Nucleus accumbens (tissue), 56 donors: ENCODE measurements at regions not wholly inside any gene's neighbourhood (a gene's known extent, or its start where the extent isn't known, plus 50 kb on each side); places are given as distances from the start of the nearest gene placed in this dataset.

Source experiments
- DNase-seq, 56 donors: peaks; one replicate each; lab custom pipeline; 2025; lab: John Stamatoyannopoulos, UW

DNA sequence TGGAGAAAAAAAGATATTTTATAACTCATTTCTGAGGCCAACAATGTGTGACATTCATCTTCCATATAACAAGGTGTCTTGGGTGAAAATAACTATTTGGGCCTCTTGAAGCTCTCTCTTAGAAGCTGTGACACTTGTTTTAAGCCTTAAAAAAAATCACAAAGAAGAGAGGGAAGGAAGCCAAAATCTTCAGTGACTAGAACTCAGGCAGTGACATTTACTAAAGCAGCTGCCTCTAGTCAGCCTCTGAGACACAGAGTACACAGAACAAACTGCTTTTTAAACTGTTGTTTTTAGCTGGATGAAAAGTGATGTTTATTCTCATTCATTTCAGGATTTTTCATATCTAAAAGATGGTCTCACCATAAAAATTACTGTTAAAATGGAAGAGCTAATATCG lies 793.6 kb downstream of the GALC start:
- no peak for DNase-seq

DNA sequence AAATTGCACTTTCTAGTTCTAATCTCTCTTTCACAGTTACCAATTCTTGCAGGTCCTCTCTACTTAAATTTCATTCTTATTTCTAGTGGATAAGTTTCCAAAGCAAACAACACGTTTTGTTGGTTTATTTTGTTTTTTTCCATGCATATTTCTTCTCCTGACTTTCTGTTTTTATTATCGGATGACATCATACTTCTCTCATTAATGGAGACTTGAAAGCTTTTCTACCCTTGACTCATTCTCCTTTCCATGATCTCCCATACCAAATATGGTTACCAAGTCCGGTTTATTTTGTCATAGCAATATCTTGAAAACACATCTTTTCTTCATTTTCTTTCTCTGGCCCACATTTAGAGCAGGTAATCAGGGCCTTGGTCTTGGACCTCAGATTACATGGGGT lies 796.5 kb downstream of the GALC start:
- DNase-seq = no peak

DNA sequence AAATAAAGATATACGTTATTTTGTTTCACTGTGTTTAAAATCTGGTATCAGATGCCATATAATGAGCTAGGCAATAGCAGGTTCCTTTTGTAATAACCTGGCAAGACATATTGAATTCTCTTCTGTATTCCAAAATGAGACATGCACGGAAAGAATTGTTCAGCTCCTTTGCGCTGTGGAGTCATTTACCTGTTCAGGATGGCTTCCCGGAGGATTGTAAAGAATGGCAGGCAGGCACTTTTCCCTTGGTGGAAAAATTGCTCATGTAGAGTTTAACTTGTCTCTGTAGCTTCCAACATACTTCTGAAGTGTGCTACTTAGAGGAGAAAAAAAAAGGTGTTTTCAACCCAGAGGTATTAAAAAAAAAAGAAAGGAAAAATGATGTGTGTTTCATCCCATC lies 805.2 kb downstream of the GALC start:
- DNase-seq = no peak

DNA sequence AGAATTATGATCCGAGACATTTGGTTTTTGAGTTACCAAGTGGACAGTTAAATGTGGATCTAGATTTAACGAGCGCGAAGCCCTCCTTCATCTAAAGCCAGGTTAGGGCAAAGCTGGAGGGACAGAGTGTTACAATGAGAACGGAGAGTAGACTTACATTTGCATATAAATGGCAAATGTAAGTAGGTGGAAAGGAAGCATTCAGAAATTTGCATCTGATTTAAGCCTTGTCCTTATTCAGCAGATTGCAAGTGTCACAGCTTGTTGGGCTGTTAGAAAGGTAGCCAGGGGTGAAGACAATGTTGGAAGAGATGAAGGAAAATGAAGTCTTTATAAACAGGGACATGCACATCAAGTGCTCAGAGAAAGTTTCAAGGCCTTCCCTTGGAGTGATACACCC lies 806.2 kb downstream of the GALC start:
- DNase-seq = no peak

DNA sequence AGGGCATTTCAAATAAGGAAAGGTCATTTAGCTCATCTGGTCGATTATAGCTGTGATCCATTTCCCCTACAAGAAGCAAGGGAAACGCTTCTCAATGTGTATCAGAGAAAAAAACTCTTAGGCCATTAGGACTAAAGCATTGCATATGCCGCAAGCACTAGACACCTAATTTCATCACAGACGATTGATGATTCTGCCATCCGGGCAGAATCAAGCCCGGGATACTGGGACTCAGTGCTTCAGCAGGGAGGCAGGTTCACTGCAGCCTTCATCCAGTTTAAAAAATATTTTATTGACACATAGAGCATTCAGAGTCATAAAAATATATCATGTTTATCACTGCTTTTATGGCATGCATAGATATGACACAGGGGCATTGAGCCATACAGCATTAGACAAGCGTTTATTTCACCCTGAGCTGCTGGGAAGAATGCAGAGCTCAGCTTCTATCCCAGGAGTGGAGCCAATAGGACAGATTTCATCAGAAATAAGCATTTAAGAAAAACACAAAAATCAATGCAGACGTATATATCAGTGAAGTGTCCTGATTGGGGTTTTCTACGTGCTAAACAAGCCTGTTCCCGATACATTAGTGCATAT lies 806.9 kb downstream of the GALC start:
- no peak for DNase-seq

DNA sequence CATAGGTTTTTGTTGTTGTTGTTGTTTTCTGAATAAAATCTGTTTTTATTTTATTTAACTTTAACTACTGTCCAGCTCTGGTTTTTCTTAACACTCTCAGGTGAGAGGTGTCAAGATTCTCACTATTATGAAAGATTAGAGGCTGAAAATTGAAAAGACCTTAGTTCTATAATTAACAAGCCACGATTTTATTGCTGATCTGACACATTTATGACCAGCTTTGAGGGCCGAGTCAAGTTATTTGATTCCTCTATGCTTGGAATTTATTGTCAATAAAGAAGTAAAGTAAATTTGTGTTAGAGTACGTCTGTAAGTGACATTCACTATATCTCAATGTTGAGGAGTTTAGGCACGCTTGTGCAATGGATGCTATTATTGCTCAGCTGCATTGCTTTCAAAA lies 808.8 kb downstream of the GALC start:
- DNase-seq = no peak

DNA sequence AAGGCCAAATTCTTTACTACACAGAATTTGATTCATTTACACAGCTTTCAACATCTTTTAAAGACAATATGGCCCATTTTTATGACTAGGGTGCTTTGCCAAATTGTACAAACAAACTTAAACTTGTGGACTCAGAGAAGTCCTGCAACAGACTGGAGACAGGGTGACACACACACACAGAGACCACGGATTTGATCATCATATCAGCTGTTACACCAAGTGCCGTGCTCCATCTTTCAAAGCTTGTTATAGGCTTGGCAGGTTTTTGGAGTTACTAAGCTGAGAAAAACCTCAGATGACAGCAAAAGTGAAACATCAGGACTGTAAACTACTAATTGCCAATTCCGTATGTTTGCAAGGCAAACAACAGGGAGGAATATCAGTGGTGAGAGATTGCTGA lies 811.7 kb downstream of the GALC start:
- no peak for DNase-seq

DNA sequence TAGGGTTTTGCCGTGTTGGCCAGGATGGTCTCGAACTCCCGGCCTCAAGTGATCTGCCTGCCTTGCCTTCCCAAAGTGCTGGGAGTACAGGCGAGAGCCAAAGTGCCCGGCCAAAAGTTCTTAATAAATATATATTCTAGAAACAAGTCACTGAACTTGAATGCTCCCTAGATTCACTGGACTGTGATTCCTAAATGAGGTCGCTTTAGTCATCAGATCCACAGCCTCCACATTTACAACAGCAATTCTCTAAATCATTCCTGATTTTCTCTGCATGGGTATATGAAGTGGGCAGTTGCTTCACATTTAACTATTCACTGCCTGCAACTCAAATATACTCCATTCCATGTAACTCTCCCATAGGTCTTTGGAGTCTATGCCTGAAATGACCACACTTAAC lies 813.0 kb downstream of the GALC start:
- no peak for DNase-seq

DNA sequence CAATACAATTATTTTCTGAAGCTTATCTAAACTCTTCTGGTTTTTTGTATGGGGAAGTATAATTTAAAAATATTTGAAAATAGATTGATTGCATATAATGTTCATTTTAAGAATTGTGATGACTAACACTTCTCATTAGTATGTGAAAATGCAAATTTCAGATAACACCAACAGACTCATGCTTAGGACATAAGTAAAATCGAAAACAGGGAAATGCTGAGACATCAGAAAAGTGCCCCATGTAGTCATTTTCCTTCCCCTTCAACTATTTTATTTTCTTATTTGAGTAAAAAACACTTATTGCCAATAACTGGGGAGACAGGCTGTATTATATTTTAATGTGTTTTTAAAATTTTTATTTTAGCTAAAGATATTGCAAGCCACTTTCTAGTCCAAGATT lies 814.7 kb downstream of the GALC start:
- no peak for DNase-seq

DNA sequence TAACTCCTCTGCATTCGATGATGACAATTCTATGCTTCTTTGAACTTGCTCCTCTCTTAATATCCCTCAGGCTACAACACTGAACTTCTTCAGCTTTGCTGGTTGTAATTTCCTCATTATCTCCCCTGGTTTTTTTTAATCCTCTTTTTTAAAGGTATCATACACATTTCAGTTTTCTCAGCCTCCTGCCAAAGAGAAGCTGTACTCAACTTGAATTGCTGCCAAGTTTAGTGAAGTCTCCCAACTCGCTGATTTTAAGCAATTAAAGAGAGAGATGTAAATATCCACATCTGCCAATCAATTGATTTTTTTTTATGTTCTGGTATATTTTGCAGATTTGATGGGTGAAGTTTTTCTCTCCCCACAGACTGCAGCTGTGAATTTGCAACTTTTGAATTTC lies 817.8 kb downstream of the GALC start:
- DNase-seq = no peak

DNA sequence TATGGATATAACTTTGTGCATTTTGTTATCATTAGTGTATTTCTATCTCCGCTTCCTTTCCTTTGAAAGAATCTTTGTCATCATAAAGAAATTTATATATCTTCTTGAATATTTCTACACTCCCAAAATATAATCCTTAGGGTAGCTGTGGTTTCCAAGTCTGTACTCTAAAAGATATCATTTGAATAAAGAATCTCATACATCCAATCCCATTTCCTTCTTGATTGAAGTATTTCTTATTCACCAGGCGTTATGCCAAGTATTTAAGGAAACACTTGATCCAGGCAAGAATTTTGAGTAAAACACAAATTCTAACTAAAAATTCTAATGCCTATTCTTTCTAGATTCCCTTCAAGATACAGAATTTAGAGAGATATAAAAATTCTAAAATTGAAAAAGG lies 821.8 kb downstream of the GALC start:
- DNase-seq = no peak

DNA sequence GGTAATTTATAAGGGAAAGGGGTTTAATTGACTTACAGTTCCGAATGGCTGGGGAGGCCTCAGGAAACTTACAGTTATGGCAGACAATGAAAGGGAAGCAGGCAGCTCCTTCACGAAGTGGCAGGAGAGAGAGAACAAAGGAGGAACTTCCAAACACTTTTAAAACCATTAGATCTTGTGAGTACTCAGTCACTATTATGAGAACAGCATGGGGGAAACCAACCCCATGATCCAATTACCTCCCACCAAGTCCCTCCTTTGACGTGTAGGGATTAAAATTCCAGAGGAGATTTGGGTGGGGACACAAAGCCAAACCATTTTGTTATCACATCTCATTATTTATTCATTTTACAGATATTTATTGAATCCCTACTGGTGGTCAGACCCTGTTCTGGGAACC lies 822.8 kb downstream of the GALC start:
- DNase-seq = no peak

DNA sequence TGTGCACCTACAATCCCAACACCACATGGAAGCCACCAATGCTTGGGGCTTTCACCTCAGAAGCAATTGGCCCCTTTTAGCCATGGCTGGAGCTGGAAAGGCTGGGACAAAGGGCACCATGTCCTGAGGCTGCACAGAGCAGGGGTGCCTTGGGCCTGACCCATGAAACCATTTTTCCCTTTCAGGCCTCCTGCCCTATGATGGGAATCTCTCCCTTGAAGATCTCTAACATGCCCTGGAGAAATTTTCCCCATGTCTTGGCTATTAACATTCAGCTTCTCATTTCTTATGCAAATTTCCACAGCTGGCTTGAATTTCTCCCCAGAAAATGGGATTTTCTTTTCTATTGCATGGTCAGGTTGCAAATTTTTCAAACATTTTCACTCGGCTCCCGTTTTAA lies 823.6 kb downstream of the GALC start:
- DNase-seq = no peak

DNA sequence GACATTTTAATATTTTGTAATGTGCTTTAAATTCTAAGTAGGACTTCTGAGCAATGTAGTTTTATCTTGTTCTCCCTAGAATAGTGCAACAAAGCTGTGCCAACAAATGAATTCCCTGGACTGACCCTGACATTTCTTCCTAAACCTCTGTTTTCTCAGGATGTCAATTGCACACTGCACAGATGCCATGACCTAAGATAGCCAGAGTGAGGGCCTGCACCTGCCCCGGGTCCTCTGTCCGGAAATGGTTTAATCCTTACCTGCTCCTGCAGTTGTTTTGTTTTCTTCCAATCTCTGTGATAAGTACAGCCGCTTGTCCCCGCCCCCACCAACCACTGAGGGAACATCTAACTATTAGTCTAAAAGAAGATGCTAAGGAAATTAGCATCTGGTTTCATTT lies 831.5 kb downstream of the GALC start:
- DNase-seq = no peak

DNA sequence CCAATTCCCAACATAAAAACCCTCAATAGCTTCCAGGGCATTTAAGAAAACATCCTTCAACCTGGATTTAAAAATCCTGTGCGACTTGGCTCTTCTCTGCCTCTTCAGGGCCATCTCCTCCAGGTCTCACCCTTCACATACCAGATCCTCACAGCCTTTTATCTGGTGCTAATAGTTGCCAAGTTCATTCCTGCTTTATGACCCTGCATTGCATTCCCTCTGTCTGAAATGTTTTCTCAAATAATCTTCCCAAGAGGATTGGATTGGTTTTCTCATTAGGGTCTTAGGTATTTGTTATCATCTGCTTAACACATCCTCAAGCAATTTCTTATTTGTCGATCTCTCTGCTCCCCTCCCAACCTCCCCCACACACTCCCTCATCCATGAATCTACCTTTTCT lies 832.0 kb downstream of the GALC start:
- DNase-seq = no peak

DNA sequence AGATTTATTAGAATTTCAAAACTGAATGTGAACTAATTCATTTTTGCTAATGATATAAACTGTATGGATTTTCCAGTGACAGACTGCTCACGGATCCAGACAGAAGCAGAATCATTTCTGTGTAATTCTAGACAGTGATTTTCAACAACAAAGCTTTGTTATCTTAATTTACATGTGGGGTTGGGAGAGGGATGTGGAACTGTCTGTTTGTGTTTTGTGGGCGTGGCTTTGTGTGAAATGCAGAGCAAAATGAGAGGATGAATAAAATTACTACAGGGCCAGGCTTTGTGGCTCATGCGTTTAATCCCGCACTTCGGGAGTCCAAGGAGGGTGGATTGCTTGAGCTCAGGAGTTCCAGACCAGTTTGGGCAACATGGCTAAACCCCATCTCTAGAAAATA lies 834.7 kb downstream of the GALC start:
- no peak for DNase-seq

DNA sequence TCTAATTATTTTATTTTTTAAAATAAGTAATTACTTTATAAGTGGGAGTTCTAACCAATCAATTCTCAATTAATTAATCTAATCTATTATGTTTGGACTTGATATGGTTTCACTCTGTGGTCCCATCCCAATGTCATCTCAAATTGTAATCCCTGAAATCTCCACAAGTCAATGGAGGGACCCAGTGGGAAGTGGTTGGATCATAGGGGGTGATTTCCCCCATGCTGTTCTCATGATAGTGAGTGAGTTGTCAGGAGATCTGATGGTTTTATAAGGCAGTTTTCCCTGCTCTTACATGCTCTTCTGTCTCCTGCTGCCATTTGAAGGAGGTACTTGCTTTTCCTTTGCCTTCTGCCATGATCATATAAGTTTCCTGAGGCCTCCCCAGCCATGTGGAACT lies 836.1 kb downstream of the GALC start:
- DNase-seq = no peak

DNA sequence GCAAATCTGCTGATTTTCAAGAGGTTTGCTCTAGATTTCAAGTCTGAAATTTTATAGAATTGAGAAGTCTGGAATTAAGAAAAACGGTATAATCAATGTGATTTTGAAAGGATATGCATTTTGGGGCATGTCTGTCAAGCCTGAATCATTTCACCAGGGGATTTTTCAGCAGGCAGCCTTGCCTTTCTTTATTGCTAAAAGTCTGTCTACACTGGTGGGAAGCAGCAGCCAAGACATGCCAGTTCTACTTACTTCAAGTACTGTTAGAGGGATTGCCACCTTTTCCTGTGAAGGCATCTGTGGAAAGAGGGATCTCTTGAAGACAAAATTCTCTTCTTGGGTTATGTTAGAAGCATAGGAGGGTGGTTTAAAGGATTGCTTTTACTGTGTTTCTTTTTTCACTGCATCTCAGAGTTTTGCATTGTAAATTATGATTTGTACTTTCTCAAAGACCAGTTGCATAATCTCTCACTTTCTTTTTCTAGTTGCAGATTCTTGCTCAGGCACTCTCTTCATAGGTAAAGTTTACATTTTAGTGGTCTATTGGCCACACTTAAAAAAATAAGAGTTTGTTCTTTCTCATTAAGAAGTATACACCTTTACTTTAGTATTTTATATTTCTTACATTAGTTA lies 837.0 kb downstream of the GALC start:
- no peak for DNase-seq

DNA sequence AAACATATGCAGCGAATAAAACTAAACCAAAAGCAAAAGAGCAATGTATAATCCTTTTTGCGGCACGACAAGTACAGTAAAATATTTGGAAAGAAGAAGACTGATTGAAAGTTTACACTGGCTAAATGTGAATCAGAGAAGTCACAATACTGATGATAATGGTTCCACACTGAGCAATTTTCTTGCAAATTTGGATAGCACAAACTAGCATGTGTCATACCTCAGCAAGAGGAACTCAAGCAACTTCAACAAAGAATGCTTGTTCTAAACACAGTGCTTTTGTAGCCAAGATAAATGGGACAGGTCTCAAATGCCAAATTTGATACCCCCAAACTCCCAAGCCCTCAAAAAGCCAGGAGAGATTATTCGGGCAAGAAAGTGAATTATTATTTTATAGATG lies 839.1 kb downstream of the GALC start:
- DNase-seq = no peak

DNA sequence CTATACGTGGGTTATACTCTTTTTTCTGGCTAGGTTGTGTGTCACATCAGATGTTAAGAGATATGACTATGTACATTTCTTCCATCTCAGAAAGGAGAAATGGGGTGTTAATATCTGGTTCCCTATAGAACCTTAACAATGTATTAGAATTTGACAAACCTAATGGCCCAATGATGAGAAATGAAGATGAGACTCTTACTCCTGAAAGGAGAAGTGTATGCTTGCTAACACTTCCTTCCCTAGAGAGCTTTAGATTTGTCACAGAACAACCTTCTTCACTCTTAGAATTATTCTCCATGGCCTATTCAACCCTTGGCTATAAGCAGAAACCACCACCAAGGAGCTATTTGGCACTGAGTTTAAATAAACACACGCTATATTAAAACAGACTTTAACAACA lies 839.6 kb downstream of the GALC start:
- DNase-seq = no peak

DNA sequence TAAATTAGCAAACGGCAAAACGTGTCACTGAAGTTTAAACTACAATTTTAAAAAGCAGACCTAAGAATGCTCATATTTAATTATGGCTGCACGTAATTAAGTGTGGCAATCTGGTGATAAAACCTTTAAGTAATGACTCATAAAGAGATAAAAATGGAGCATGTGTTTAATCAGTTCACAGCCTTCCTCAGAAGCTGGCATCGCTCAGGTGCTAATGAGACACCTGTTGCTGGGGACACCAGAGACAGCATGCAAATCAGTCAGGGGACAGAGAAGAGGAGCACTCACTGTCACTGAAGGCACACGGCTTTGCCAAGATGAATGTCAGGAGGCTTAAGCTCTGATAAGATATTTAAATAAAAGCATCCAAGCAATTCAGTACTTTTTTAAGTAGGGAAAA lies 840.3 kb downstream of the GALC start:
- peak in 5 of 56 donors; percentile 2 to 6 (median 4) for DNase-seq

DNA sequence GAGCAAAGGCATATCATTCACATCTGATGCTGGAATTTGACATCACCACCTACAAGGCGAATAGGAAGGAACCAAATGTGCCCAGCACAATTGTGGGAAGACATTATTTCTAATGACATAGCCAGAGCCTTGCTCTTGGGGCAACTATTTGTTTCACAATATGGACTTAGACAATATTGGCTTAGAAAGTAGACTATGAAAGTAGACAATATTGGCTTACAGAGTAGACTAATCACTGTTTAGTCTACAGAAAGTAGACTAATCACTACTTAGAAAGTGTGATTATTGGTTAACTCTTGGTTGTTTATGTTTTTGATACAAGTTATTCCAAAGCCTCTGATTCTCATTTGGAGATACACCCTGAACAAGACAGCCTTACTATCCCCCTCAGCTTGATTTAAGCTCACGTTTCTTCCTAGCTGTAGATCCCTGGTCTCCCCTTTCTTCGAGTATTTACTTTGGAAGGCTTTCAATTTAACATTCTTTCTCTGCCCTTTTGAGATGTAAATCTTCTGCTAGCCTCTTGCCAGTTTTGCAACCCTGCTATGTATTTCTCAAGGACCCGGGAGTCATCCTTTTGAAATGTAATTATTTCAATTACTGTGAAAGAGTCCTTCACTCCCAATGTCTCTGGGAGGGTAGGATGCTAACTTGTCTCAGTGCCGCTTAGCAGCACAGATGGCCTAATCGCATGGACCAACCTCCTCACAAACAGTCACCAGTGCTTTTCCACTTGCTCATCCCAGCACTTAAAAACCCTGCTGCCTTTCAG lies 843.2 kb downstream of the GALC start:
- no peak for DNase-seq
